C4-2B (cell line): ENCODE measurements at regions not wholly inside any gene's neighbourhood (a gene's known extent, or its start where the extent isn't known, plus 50 kb on each side); places are given as distances from the start of the nearest gene placed in this dataset.

ENCODE experiments used
- CTCF ChIP-seq: fragments of 450-650 bp; conservative IDR thresholded peaks from 2 replicates; pipeline ENCODE4 v1.5.1; 2017; ENCODE audit warnings: mild to moderate bottlenecking
- ZFX ChIP-seq: fragments of 450-650 bp; IDR thresholded peaks from 2 replicates; pipeline ENCODE4 v1.6.1; 2017

- TF ChIP-seq CTCF: no peak
- TF ChIP-seq ZFX: no peak
Observed at GRCh38 chr5:103330875-103331274, 72.3 kb downstream of the MACIR start.
